HG03469 (cell line): ENCODE measurements at regions not wholly inside any gene's neighbourhood (a gene's known extent, or its start where the extent isn't known, plus 50 kb on each side); places are given as distances from the start of the nearest gene placed in this dataset.

Source experiments
- ATAC-seq: cut with Tn5 transposase; IDR thresholded peaks from one replicate; pipeline ENCODE4 v1.9.1; 2021; ENCODE audit warnings: mild to moderate bottlenecking, moderate library complexity, moderate number of reproducible peaks; ENCODE audit not compliant: unreplicated experiment

- no peak for ATAC-seq
Measured at GRCh38 chr15:70508561-70509281, 254.6 kb downstream of the UACA start.

GRCh38 chr15:70507772-70508371 lies 255.5 kb downstream of the UACA start:
- no peak for ATAC-seq

DNA sequence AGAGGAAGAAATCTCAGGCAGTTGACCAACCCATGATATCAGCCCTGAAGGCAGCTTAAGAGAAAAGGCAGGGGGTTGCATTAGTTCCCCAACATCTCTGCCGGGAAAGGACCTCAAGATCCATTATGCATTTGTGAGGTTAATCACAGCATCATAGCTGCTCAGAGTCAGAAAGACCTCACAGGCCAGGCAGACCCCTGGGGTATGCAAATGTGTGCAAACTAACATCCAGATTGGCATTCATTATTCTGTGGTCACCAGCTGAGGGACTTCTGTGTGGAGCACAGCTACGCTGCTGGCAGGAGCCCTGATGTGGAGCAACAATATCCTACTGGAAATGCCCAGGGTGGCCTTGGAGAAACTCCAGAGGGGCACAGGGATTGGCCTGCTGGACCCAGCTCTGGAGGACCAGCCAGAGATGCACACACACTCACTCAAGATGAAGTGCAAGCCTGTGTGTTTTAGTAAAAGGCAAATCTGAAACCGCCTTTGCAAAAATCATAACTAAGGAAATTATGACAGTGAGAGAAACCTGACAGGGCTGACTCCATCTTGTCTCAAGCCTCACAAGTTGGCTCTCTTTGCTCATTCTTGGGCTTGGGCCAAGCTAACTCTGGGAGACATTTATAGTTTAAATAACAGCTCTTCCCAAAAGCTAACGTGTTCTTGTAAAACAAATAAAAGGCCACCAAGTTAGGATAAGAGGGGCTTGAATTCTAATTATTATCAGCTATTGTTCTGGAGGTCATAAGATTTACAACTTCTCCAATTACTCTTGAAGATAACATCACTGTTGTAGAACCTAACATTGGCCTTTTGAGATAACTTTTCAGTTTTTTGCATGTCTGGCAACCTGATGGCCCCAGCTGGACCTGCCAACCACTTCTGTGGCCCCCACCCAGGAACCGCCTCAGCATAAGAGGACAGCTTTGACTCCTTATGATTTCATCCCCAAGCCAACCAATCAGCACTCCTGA lies 257.1 kb downstream of the UACA start:
- ATAC-seq, result no peak

DNA sequence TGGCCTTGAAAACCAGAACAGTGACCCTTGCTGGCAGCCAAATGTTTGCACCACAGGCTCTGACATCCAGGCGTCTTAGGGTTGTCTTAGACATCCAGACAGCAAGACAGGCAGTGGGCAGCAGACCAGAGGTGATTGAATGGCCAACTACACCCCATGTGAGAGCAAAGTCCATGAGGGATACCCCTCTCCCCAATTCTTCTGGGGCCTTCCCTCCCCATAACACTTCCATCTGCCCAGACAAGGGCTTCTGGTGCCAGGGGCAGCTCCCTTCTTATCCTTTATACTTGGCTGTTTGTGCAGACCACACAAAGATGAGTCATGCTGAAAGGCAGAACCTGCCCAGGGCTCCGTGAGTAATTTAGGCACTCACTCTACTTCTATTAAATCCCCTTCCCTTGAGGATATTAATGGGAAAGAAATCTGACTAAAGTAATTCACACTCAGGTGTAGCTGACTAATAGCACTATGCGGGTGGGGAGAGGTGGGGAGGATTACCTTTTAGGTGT lies 257.9 kb downstream of the UACA start:
- no peak for ATAC-seq

DNA sequence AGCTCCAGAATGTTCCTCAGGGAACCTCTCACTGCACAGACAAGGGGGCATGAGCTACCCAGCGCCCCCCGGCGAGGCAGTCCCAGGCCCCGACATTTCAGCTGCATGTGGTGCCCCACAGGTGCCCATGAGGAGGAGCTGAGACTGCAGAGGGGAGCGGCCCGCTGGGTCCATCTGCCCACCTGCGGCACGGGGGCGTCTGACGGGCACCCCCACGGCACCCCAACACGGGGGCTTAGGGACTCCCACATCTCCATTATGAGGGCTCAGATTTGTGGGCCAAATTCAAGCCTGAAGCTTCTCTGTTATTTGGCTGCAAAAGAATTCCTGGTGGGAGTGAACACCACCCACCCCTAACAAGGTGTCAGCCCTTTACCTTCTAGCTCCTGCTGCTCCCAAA lies 258.4 kb downstream of the UACA start:
- ATAC-seq, result no peak

GRCh38 chr15:70504299-70504951 lies 258.9 kb downstream of the UACA start:
- peak; percentile 31 for ATAC-seq

DNA sequence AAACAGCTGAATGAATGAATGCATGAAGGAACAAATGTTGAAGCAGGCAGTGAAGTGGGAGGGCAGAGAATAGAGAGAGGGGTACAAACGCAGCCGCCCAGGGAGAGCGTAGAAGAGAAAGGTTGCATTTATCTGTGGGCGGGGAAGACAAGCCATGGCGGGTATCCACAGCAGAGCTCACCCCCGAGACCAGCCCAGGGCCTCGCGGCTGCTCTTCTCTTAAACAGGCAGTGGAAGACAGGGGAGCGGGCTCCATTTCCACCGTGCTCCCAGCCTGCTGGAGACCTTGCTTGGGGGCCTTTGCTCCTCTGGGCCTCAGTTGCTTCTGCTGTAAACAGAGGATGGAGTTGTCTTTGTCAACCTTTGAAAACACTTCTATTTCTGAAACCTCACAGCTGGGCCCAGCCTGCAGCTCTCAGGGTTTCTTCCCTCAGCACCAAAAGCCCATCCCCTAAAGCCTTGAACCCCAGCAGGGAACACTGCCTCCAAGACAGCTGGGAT lies 259.5 kb downstream of the UACA start:
- ATAC-seq, result no peak

DNA sequence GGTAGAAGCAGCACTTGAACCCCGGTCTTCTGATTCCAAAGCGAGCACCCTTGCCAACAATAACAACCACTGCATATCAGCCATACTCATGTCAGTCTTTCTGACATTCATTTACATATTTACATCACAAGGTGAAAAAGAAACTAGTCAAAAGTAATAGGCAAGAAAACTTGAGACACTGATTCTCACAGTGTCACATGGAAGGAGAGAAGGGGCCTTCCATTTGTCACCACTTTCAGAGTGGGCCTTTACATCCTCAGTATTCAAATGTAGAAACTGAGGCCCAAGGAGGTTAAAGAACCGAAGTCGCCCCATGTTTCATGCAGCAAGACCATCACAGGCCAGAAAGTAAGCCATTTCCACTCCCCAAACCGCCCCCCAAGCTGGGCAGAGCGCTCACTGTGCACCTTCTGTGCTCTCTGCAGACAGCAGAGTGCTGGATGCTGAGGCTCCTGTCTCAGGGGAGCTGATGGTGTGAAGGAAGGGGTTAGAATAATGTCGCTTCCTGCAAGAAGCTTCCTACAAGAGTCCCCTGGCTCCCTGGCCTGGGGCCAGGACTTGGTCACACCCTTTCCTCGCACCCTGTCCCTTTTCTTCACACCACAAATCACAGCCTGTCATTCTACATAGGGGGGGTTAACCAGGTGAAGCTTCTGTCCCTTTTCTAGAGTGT lies 260.1 kb downstream of the UACA start:
- ATAC-seq, result no peak

DNA sequence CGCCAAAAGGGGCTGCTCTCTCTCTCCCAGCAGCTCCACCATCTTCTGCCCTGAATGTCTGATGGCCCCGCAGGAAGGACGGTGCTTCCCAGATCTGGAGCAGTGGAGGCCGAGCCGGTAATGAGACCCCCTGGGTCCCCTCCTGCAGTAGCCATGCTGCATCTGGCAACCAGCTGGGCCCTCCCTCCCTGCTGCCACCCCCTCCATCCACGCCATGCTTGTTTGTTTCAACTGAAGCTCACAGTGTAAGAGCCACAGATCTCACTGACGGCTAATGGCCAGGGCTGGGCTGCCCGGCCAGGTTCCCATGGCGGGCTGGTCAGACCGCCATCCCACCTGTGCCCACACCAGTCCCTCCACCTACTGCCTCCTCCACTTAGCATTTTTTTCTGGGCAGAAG lies 260.8 kb downstream of the UACA start:
- ATAC-seq, result no peak

GRCh38 chr15:70501849-70502248 lies 261.5 kb downstream of the UACA start:
- ATAC-seq, result no peak

- ATAC-seq, result no peak
Measured at GRCh38 chr15:70501121-70501727, 262.1 kb downstream of the UACA start.

- ATAC-seq, result no peak
Measured at GRCh38 chr15:70499791-70500190, 263.6 kb downstream of the UACA start.

GRCh38 chr15:70498096-70498626 lies 265.2 kb downstream of the UACA start:
- no peak for ATAC-seq

DNA sequence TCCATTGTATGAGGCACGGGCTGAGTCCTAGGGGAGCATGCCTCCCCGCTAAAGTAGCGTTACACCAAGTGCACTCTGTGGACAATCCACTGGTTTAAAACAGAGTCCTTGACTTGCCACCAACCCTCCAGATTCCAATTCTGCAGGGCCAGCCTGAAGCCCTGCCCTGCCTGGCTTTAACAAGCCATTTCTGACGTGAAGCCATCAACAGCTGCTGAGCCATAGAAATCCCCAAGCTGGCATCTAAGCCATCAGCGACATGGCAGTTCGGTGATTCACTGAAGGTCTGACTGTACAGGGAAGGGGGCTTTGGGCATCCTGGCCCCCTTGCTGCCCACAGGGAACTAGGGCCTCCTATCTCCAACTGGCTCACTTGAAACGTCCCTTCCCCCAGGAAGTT lies 265.7 kb downstream of the UACA start:
- ATAC-seq, result no peak

- no peak for ATAC-seq
Measured at GRCh38 chr15:70495991-70496599, 267.3 kb downstream of the UACA start.

GRCh38 chr15:70494852-70495571 lies 268.3 kb downstream of the UACA start:
- ATAC-seq, result no peak

- ATAC-seq, result no peak
Measured at GRCh38 chr15:70494517-70494851, 268.9 kb downstream of the UACA start.

GRCh38 chr15:70493787-70494516 lies 269.4 kb downstream of the UACA start:
- ATAC-seq, result no peak
